ENCODE measurements at regions not wholly inside any gene's neighbourhood (a gene's known extent, or its start where the extent isn't known, plus 50 kb on each side); places are given as distances from the start of the nearest gene placed in this dataset.
A peak's percentile ranks its signal among the peaks of the same experiment; 100 is the strongest.

GRCh38 chr12:89895591-89895990 is 187.0 kb upstream of the ATP2B1 start:
- no peak for DNase-seq

DNA sequence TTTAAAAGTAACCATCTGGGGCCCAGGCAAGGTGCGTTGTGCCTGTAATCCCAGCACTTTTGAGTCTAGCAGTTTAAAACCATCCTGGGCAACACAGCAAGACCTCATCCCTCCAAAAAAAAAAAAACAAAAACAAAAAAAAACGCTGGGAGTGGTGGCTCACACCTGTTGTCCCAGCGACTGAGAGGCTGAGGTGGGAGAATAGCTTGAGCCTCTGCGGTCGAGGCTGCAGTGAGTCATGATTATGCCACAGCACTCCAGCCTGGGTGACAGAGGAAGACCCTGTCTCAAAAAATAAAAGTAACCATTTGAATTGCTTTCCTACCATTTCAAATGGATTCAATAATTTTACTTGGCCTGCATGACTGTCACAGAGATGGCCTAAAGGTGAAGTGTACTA is 186.5 kb upstream of the ATP2B1 start:
- no peak for DNase-seq

- DNase-seq: no peak
These were observed 185.5 kb upstream of the ATP2B1 start for GRCh38 chr12:89893972-89894706.

GRCh38 chr12:89892436-89892835 is 183.8 kb upstream of the ATP2B1 start:
- no peak for DNase-seq

DNA sequence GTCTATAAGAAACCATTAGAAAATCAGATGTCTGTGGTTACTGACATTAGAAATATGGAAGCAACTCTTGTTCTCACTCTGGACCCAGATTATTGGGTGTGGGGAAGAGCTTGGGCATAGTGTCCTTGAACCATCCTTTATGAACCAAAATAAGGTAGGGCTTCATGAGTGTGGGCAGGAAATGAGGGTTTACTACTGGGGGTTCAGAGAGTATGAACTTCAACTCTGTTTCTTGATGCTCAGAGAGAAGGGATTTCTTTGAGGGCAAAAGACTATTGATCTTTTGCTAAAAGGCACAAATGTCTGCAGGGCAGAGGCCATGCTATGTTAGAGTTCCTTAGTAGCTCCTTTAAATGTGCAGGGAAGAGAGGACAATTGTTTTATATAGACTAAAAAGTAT is 183.3 kb upstream of the ATP2B1 start:
- no peak for DNase-seq

DNA sequence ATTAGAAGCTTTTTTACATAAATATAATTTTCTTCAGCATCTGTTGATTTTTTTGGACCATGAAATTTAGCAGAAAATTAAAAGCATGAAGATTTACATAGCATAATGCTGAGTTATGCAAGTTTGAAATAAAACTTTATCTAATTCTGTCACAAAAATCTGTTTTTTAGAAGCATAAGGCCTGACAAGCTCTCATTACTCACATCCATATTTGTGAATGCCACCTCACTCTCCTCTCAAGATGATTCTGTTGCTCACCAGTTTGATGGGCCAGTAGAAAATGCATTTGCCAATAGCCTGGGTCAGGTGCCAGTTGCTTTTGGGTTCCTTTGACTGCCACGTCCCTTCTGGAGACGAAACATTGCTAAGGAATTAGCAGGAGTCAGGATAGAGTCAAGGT is 181.5 kb upstream of the ATP2B1 start:
- DNase-seq: no peak

DNA sequence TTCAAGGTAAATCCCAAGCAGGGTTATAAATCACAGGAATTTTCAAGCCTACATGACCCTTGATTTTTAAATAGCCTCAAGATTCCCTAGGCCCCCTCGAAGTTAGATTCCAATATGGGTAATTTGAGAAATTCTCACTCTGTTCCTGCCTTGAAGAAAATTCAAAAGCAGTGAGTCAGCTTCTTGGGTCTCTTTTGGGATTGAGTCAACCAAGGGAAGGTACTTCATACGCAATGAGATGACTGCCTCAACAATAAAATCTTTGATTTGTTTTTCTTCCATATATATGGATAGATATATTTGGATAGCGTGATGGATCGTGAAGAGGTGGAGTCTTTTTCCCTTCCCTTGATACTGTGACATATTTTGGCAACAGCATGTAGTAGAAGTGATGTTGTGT is 180.4 kb upstream of the ATP2B1 start:
- no peak for DNase-seq

GRCh38 chr12:89884952-89885351 is 176.3 kb upstream of the ATP2B1 start:
- no peak for DNase-seq

DNA sequence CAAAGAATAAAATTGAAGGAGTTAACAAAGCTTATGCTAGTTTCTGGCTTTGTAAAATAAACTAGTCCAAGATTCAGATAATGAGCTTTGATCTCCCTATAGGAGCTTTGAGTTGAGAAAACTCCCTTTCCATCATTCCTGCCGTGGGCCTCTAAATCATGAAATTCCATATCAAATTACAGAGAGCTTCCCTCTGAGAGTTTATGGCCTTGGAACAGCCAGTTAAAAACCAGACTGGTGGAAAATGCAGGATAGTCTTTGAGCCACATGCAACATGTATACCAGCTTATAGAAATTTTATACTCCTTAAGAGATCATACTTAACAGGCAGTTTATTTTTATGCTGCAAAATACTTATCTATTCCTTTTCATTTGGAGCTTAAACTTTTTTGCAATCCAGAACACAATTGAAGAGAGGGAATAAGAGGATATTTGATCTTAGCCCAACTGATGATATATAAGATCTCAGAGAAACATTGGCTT is 175.8 kb upstream of the ATP2B1 start:
- peak; percentile 6 to 11 for DNase-seq

DNA sequence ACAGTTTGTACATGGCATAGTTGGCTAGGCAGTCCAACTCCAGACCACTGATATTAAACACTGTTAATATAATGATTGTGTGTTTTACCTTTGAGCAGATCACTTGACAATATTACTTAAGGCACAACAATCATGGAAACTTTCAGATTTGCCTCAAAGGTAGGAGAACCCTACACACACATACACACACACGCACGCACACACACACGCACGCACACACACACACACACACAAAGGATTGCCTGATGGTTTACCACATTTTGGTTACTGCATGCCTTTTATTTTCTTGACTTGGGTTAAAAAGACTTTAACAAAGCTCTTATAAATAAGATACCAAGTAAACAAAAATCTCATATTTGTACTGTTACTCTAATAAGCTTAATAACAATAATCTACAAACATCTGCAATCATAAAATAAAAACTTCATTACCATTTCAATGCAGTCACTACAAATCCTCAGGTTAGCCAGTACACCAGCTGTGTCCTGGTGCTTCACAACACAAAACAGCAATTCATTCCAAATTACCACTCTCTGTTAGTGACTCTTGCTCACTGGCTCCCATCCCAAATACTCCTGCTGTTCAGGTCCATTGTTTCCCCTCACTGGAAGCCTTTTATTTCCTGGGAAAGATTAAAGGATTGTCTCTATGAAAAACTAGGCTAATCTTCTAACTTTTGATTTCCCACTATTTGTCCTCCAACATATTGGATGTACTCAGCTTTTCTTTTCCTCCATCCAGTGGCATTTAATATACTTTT is 175.2 kb upstream of the ATP2B1 start:
- no peak for DNase-seq

- DNase-seq: no peak
These were observed 174.2 kb upstream of the ATP2B1 start for GRCh38 chr12:89882792-89883191.

- no peak for DNase-seq
These were observed 173.4 kb upstream of the ATP2B1 start for GRCh38 chr12:89882050-89882449.

DNA sequence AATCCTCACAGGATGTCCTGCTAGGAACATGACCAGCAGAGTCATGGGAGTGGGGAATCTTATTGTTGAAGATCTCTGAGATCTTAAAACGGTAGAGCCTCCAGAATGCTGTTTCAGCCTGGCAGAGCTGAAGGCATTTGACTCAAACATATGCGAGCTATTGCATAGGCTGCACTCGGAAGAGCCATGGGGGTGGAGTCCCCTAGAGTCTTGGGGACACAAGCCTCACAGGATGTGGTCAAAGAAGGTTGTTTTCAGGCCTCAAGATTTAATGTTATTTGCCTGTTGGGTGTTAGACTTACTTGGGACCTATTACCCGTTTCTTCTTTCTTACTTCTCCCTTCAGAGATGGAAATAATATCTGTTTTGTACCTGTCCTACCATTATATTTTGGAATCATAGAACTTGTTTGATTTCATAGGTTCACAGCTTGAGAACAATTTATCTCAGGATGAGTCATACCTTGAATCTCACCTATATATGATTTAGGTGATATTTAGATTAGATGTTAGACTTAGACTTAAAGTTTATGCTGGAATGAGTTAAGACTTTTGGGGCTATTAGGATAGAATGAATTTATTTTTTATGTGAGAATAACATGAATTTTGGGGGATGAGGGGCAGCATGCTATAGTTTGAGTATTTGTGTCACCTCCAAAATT is 172.2 kb upstream of the ATP2B1 start:
- DNase-seq: no peak

- no peak for DNase-seq
These were observed 171.1 kb upstream of the ATP2B1 start for GRCh38 chr12:89879766-89880165.

DNA sequence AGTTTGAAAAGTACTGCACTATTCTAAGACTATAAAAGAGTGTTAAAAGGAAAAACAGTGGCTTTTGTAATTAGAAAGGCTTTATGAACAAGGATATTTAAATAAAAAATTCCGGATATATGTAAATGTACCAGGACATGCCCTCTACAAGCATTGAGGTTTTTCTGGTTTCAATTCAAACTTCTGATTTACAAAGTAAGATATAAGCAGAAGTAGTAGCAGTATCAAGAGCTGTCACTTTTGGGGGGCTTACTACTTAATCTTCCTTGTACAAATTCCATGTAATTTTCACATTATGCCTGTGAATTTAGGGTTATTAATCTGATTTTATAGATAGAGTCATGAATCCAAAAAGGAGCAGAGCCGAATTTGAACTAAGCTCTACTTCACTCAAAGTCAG is 170.3 kb upstream of the ATP2B1 start:
- DNase-seq: no peak

DNA sequence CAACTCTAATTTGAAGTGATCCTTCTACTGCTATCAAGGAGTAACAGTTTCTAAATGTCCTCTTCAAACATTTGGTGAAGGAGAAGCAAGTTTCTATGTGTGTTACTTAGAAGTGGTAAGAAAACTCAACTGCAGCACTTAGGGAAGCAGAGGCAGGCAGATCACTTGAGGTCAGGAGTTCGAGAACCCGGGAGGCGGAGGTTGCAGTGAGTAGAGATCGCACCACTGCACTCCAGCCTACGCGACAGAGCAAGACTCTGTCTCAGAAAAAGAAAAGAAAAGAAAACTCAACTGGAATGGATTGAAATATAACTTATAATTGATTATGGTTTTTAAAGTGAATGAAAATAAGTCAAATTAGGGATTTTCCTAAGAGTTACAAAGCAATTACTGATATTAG is 169.7 kb upstream of the ATP2B1 start:
- no peak for DNase-seq

DNA sequence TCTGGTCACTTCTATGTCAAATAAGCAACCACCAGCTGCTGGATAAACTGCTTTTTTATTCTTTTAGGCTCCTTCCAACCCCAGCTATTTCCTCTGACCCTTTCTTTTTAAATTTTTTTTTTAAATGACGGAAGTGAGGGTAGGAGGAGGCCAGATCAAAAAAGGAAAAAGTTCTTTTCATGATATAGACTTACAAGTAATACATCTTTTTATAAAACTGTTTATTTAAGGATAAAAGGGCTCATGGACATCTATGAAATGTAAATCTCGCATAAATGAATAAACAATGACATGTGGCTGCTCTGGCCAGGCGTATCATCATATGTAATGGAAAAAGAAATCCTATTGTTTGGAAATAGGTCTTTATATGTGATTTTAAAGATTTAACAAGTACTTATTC is 169.0 kb upstream of the ATP2B1 start:
- no peak for DNase-seq

GRCh38 chr12:89877136-89877535 is 168.5 kb upstream of the ATP2B1 start:
- DNase-seq: no peak

- no peak for DNase-seq
These were observed 167.2 kb upstream of the ATP2B1 start for GRCh38 chr12:89875809-89876208.

DNA sequence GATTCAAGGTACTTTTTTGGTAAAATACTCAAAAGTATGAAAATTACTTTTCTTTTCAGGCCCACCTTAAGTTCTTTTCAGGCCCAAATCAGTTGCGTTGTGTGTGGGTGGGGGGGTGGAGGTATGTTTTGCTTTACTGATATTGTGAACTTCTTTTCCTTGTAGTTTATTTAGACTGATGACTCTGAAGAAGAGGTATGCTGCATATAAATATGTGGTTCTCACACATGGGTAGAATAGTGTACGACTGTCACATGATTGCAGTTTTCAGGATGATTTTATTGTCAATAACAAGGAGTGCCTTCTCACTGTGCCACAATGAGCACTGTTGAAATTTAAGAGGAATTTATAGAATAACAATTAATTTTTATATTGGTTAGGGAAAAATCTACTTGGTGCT is 166.6 kb upstream of the ATP2B1 start:
- DNase-seq: no peak

DNA sequence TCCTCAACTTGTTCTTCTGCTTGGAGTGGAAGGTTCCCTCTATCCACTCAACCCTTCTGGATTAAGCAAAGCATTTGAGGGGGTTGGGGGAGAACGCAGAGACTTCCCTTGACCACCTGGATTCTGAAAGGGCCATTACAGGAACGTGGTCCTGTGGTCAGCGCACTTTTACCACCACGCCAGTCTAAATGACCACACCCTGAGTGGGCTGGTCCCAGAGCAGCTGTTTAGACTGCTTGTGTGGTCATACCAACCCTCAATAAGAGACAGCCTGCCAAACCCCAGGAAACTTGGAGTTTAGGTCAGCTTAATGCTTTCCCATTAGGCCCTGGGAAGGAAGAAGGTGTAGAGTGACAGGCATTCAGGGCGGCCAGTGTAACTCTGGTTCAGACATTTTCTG is 165.5 kb upstream of the ATP2B1 start:
- DNase-seq: no peak

DNA sequence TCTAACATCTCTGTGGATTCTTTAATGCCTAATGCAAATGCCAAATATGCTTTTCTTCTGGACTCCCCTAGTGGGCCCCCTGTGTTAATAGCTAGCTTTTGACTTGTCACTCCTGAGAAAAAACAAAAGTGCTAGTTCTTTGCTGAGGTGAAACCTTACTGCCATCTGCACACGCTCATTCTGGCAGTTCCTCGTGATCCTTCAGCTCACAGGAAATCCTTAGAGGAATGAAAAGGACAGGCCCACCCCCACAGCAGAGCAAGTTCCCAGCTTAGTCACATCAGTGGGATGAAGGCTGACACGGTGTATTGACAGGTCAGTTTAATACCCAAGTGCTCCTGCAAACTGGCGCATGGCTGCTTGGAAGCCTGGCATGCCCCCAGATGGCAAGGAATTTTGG is 165.1 kb upstream of the ATP2B1 start:
- DNase-seq: no peak

DNA sequence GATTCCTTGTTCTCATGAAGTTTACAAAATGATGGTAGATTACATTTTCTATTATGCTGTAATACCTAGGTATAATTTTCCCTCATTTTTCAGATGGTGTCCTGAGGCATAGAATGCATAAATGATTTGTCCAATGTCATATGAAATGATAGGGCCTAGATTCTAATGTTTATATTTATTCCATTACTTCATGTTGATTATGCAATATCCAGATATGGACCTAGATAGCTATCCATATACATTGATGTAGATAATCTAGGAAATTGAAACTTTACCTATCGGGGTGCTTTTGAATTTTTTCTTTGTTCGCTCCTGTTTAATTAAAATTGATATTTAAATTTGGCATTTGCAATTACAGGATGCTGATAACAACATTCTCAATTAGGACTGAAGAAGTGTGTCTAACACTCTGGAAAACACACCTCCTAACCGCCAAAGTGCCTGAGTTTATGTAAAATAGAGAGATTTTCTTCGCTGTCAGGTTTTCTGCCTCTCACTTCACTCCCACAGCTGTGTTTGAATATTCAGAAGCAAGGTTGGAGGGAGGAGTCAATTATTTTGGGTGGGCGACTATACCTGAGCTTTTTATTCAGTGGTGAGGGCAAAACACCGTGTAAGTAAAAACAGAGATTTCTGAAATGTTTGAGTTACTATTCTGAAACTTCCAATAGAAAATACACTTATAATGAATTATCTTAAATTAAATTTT is 164.4 kb upstream of the ATP2B1 start:
- DNase-seq: no peak
